B cell (primary cell): ENCODE measurements at regions not wholly inside any gene's neighbourhood (a gene's known extent, or its start where the extent isn't known, plus 50 kb on each side); places are given as distances from the start of the nearest gene placed in this dataset.

Experiments
- ATAC-seq: fragments of 200-7000 bp; cut with Tn5 transposase; one replicate; pipeline ENCODE4 v1.10.0; 2021; ENCODE audit warnings: low read depth, mild to moderate bottlenecking, moderate number of reproducible peaks, moderate library complexity
- CTCF ChIA-PET: fragments of 350-600 bp; sonication (Branson Sonifier 250); formaldehyde crosslinking; loops from one replicate; lab custom pipeline; 2021; ENCODE audit warnings: antibody characterized with exemption, inconsistent platforms; lab: Charles Lee
- POLR2A ChIA-PET: fragments of 350-600 bp; sonication (Branson Sonifier 250); formaldehyde crosslinking; loops from one replicate; lab custom pipeline; 2021; ENCODE audit warnings: antibody characterized with exemption; lab: Charles Lee
- DNase-seq: peaks from one replicate; pipeline ENCODE4 v3.0.0; 2013
- H2AFZ ChIP-seq: 2 replicates; pipeline ENCODE4 v1.6.1; 2012; ENCODE audit warnings: mild to moderate bottlenecking, low read depth, low read length; ENCODE audit not compliant: insufficient read depth, poor library complexity, severe bottlenecking
- H3K27ac ChIP-seq, 2 donors: 1 replicate in 1 of 2; 2 replicates in 1 of 2; pipeline ENCODE4 v1.5.1; 2012 to 2013; ENCODE audit warnings: low read length in 2 of 2, mild to moderate bottlenecking in 2 of 2, moderate library complexity in 1 of 2
- H3K27me3 ChIP-seq, 4 experiments: fragments of 200-600 bp in 1 of 4; sonication (generic) in 1 of 4; replicated peaks in 1 of 4; 1 replicate in 2 of 4; 2 replicates in 2 of 4; pipeline versions ENCODE4 v1.6.1 to v1.7.0; 2013 to 2016; ENCODE audit warnings: low read length in 3 of 4, mild to moderate bottlenecking in 2 of 4, mixed read lengths in 1 of 4, moderate library complexity in 1 of 4; ENCODE audit not compliant: insufficient read depth in 4 of 4, control insufficient read depth in 3 of 4; ENCODE audit errors: control extremely low read depth in 1 of 4
- H3K36me3 ChIP-seq, 2 experiments: replicated peaks in 1 of 2; 1 replicate in 1 of 2; 2 replicates in 1 of 2; pipeline versions ENCODE4 v1.6.1 to v1.7.1; 2013; ENCODE audit warnings: low read length in 1 of 2; ENCODE audit not compliant: insufficient read depth in 2 of 2, control insufficient read depth in 1 of 2; ENCODE audit errors: control extremely low read depth in 1 of 2, extremely low read depth in 1 of 2
- H3K4me1 ChIP-seq, 2 donors: fragments of 200-600 bp in 1 of 2; sonication (generic) in 1 of 2; 1 replicate in 1 of 2; 2 replicates in 1 of 2; pipeline versions ENCODE4 v1.5.1 to v1.6.1; 2013 to 2017; ENCODE audit warnings: low read length in 2 of 2; ENCODE audit not compliant: control insufficient read depth in 2 of 2, insufficient read depth in 2 of 2
- H3K4me2 ChIP-seq: replicated peaks from 2 replicates; pipeline ENCODE3; 2012; ENCODE audit warnings: mild to moderate bottlenecking, low read depth, low read length; ENCODE audit not compliant: poor library complexity, severe bottlenecking
- H3K4me3 ChIP-seq, 5 experiments: fragments of 200-600 bp in 1 of 5; sonication (generic) in 1 of 5; 1 replicate in 3 of 5; 2 replicates in 2 of 5; pipeline versions ENCODE4 v1.5.1 to v1.7.0; 2011 to 2016; ENCODE audit warnings: low read length in 4 of 5, mild to moderate bottlenecking in 4 of 5, low read depth in 2 of 5, control low read depth in 1 of 5, moderate library complexity in 1 of 5; ENCODE audit not compliant: insufficient read depth in 1 of 5; ENCODE audit errors: control extremely low read depth in 1 of 5, extremely low read depth in 1 of 5
- H3K79me2 ChIP-seq: fragments of 200-600 bp; sonication (generic); one replicate; pipeline ENCODE4 v1.6.0; 2016; ENCODE audit warnings: low read length; ENCODE audit not compliant: control insufficient read depth, insufficient read depth
- H3K9ac ChIP-seq: fragments of 200-600 bp; sonication (generic); 2 replicates; pipeline ENCODE4 v1.6.1; 2017; ENCODE audit warnings: mild to moderate bottlenecking, low read length, moderate library complexity
- H3K9me3 ChIP-seq, 3 donors: one replicate each; pipeline versions ENCODE4 v1.6.1 to v1.7.1; 2013; ENCODE audit warnings: low read length in 2 of 3; ENCODE audit not compliant: control insufficient read depth in 2 of 3, insufficient read depth in 1 of 3; ENCODE audit errors: control extremely low read depth in 1 of 3
- H4K20me1 ChIP-seq: 2 replicates; pipeline ENCODE4 v1.6.0; 2012; ENCODE audit warnings: mild to moderate bottlenecking, low read length; ENCODE audit not compliant: insufficient read depth, control insufficient read depth, poor library complexity, severe bottlenecking
- H3K27ac Mint-ChIP-seq: one replicate; pipeline ENCODE4 v1.8.0; 2021; ENCODE audit warnings: mixed read lengths
- H3K27me3 Mint-ChIP-seq: one replicate; pipeline ENCODE4 v1.8.0; 2021; ENCODE audit warnings: mixed read lengths
- H3K4me1 Mint-ChIP-seq: one replicate; pipeline ENCODE4 v1.8.0; 2021; ENCODE audit warnings: mixed read lengths
- H3K4me3 Mint-ChIP-seq: one replicate; pipeline ENCODE4 v1.8.0; 2021; ENCODE audit warnings: mixed read lengths
- H3K9me3 Mint-ChIP-seq: one replicate; pipeline ENCODE4 v1.8.0; 2022; ENCODE audit warnings: mixed read lengths; ENCODE audit not compliant: insufficient read depth
- CTCF ChIP-seq: fragments of 200-600 bp; IDR thresholded peaks from one replicate; pipeline ENCODE4 v1.8.0; 2022; ENCODE audit warnings: antibody characterized with exemption, mild to moderate bottlenecking
- EZH2 ChIP-seq: IDR thresholded peaks from 2 replicates; pipeline ENCODE4 v1.6.1; 2012; ENCODE audit warnings: borderline replicate concordance, low read depth, mild to moderate bottlenecking, moderate library complexity, low read length; ENCODE audit not compliant: insufficient read depth, poor library complexity, severe bottlenecking
- WGBS: methylation state at CpG from one replicate; pipeline ENCODE4 v1.1.5; 2013; ENCODE audit warnings: missing lambda C conversion rate; ENCODE audit not compliant: insufficient coverage; 5-methylcytosine and 5-hydroxymethylcytosine counted together
- intact Hi-C: fragments of 100-400 bp; cut with micrococcal nuclease; formaldehyde crosslinking; loops from one replicate; pipeline ENCODE4 v1.10.0; 2022

- 92% methylated on average over 4 of the region's 13 CpGs for WGBS
- Histone ChIP-seq H3K36me3 (no peaks in the 10 kb centered on the region), H4K20me1 (no peaks in the 10 kb centered on the region), H3K27ac (no peak overlapping the region), H3K9me3 (no peaks in the 10 kb centered on the region), H3K4me1 (no peaks in the 10 kb centered on the region), H3K4me2 (no peak overlapping the region), H3K9ac (no peak overlapping the region), H2AFZ (no peak overlapping the region), H3K4me3 (no peak overlapping the region), H3K79me2 (no peaks in the 10 kb centered on the region), H3K27me3 (no peaks in the 10 kb centered on the region)
- DNase-seq (no peak), ATAC-seq (no peak)
- no peak for TF ChIP-seq CTCF
- H3K27ac Mint-ChIP-seq, result no peak overlapping the region
- ChIA-PET CTCF (no interaction called here), POLR2A (no interaction called here)
- no peaks in the 10 kb centered on the region for H3K9me3 Mint-ChIP-seq
- H3K4me1 Mint-ChIP-seq, result no peaks in the 10 kb centered on the region
- intact Hi-C loops, result no loop called here
- peaks cover 5% of the 10 kb centered on the region for H3K27me3 Mint-ChIP-seq
- no peak overlapping the region for H3K4me3 Mint-ChIP-seq
These were observed 97.1 kb upstream of the OSBPL11 start for GRCh38 chr3:125692361-125692760.

- no CpG with 5 or more reads among the region's 10 CpGs for WGBS
- no peaks in the 10 kb centered on the region for H3K9me3 Mint-ChIP-seq
- H3K9ac ChIP-seq, result no peak overlapping the region
- no peak overlapping the region for H2AFZ ChIP-seq
- no peaks in the 10 kb centered on the region for H3K4me1 Mint-ChIP-seq
- H3K4me1 ChIP-seq, result no peaks in the 10 kb centered on the region
- no peaks in the 10 kb centered on the region for H3K79me2 ChIP-seq
- no peak overlapping the region for H3K4me2 ChIP-seq
- DNase-seq, result no peak
- ATAC-seq, result no peak
- no peaks in the 10 kb centered on the region for H3K36me3 ChIP-seq
- no peak overlapping the region for H3K4me3 Mint-ChIP-seq
- H3K27me3 ChIP-seq, result no peaks in the 10 kb centered on the region
- H4K20me1 ChIP-seq, result no peaks in the 10 kb centered on the region
- no peak overlapping the region for H3K27ac ChIP-seq
- no peak for TF ChIP-seq EZH2
- TF ChIP-seq CTCF, result no peak
- peaks cover 5% of the 10 kb centered on the region for H3K27me3 Mint-ChIP-seq
- H3K4me3 ChIP-seq, result no peak overlapping the region
- H3K27ac Mint-ChIP-seq, result no peak overlapping the region
- POLR2A ChIA-PET, result no interaction called here
- H3K9me3 ChIP-seq, result no peaks in the 10 kb centered on the region
- intact Hi-C loops, result no loop called here
- CTCF ChIA-PET, result no interaction called here
These were observed 98.6 kb upstream of the OSBPL11 start for GRCh38 chr3:125693887-125694286.
